GM18498 (cell line): ENCODE measurements at regions not wholly inside any gene's neighbourhood (a gene's known extent, or its start where the extent isn't known, plus 50 kb on each side); places are given as distances from the start of the nearest gene placed in this dataset.
"Not testable (repeated sequence)": the region's sequence is repeated elsewhere in the genome, so short reads cannot be mapped to it uniquely, and the experiment has no call there.

Experiments used
- ATAC-seq: cut with Tn5 transposase; IDR thresholded peaks from one replicate; pipeline ENCODE4 v1.9.1; 2021; ENCODE audit warnings: mild to moderate bottlenecking, moderate library complexity; ENCODE audit not compliant: unreplicated experiment

GRCh38 chr5:66348387-66349125 is 204.5 kb downstream of the SREK1 start:
- ATAC-seq: no peak

GRCh38 chr5:66351813-66352212 is 207.7 kb downstream of the SREK1 start:
- ATAC-seq: no peak

GRCh38 chr5:66353186-66353585 is 209.1 kb downstream of the SREK1 start:
- no peak for ATAC-seq

GRCh38 chr5:66354422-66354821 is 210.3 kb downstream of the SREK1 start:
- ATAC-seq: no peak

- no peak for ATAC-seq
These were observed 212.0 kb downstream of the SREK1 start for GRCh38 chr5:66356011-66356565.

GRCh38 chr5:66358741-66359140 is 214.6 kb downstream of the SREK1 start:
- no peak for ATAC-seq

- no peak for ATAC-seq
These were observed 217.0 kb downstream of the SREK1 start for GRCh38 chr5:66361070-66361469.

GRCh38 chr5:66362046-66362445 is 217.9 kb downstream of the SREK1 start:
- ATAC-seq: no peak

- ATAC-seq: no peak
These were observed 218.6 kb downstream of the SREK1 start for GRCh38 chr5:66362687-66363086.

- no peak for ATAC-seq
These were observed 219.0 kb downstream of the SREK1 start for GRCh38 chr5:66363097-66363496.

- ATAC-seq: no peak
These were observed 220.1 kb downstream of the SREK1 start for GRCh38 chr5:66364186-66364585.

- ATAC-seq: no peak
These were observed 221.9 kb downstream of the SREK1 start for GRCh38 chr5:66365981-66366380.

GRCh38 chr5:66367814-66368541 is 223.9 kb downstream of the SREK1 start:
- no peak for ATAC-seq

- ATAC-seq: no peak
These were observed 224.7 kb downstream of the SREK1 start for GRCh38 chr5:66368811-66369210.

- no peak for ATAC-seq
These were observed 218.4 kb upstream of the MAST4 start for GRCh38 chr5:66377747-66378146.

GRCh38 chr5:66378407-66378806 is 217.8 kb upstream of the MAST4 start:
- ATAC-seq: no peak

GRCh38 chr5:66382152-66382551 is 214.0 kb upstream of the MAST4 start:
- no peak for ATAC-seq

- not testable (repeated sequence) for ATAC-seq
These were observed 191.0 kb upstream of the MAST4 start for GRCh38 chr5:66405145-66405544.

- no peak for ATAC-seq
These were observed 189.3 kb upstream of the MAST4 start for GRCh38 chr5:66406761-66407336.

GRCh38 chr5:66407765-66408164 is 188.4 kb upstream of the MAST4 start:
- no peak for ATAC-seq

GRCh38 chr5:66408576-66408975 is 187.6 kb upstream of the MAST4 start:
- ATAC-seq: no peak

- no peak for ATAC-seq
These were observed 186.1 kb upstream of the MAST4 start for GRCh38 chr5:66410122-66410521.
